Pancreas (tissue), 10 donors: ENCODE measurements at regions not wholly inside any gene's neighbourhood (a gene's known extent, or its start where the extent isn't known, plus 50 kb on each side); places are given as distances from the start of the nearest gene placed in this dataset.
A peak's percentile ranks its signal among the peaks of the same experiment; 100 is the strongest.

ENCODE experiments used
- ATAC-seq, 4 donors: fragments of 200-7000 bp; cut with Tn5 transposase; one replicate each; pipeline versions ENCODE4 v1.8.0 to v1.9.1; 2020; ENCODE audit warnings: mild to moderate bottlenecking in 4 of 4, moderate library complexity in 4 of 4
- DNase-seq, 6 donors: peaks; one replicate each; pipeline ENCODE4 v3.0.0-alpha.2; 2020
- FAIRE-seq: peaks from 2 replicates; lab custom pipeline; 2012; peaks lifted over from hg19 to GRCh38; lab: Jason Lieb, UNC
- H3K27ac ChIP-seq, 4 donors: fragments of 200-600 bp; sonication (generic); 1 replicate in 3 of 4; 2 replicates in 1 of 4; pipeline versions ENCODE4 v1.5.0 to v1.8.0; 2020
- H3K27me3 ChIP-seq, 4 donors: fragments of 200-600 bp; one replicate each; pipeline ENCODE4 v1.8.0; 2021
- H3K36me3 ChIP-seq, 3 donors: fragments of 200-600 bp; sonication (generic) in 1 of 3; one replicate each; pipeline versions ENCODE4 v1.5.0 to v1.8.0; 2020 to 2021
- H3K4me1 ChIP-seq, 3 donors: fragments of 200-600 bp; one replicate each; pipeline ENCODE4 v1.8.0; 2021
- H3K4me3 ChIP-seq, 4 donors: fragments of 200-600 bp; sonication (generic) in 2 of 4; one replicate each; pipeline versions ENCODE4 v1.5.0 to v1.8.0; 2020 to 2021
- H3K9me3 ChIP-seq, 4 donors: fragments of 200-600 bp; one replicate each; pipeline ENCODE4 v1.8.0; 2021
- CTCF ChIP-seq, 4 donors: fragments of 200-600 bp; sonication (generic) in 3 of 4; IDR thresholded peaks; one replicate each; pipeline versions ENCODE4 v1.5.0 to v1.8.0; 2021; ENCODE audit warnings: antibody characterized with exemption in 4 of 4
- WGBS, 2 donors: extraction: QIAGEN DNeasy Blood & Tissue Kit; methylation state at CpG; one replicate each; pipeline ENCODE4 v1.1.7; 2013; 5-methylcytosine and 5-hydroxymethylcytosine counted together
- intact Hi-C, 3 donors: fragments of 100-400 bp; cut with DNase I; formaldehyde crosslinking; loops; one replicate each; pipeline versions ENCODE4 v1.11.1 to v1.14.2; 2022
- donor health status: healthy with polysubstance abuse.
- donor health status: DM: no; HTN: no; CAD: no; lungs with moderate emphysema.
- donor health status: DM: no; HTN: no; CAD: no.
- donor health status: control.
- donor health status: control.
- donor health status: Bipolar disorder and iron deficiency.
- donor health status: DM: yes; HTN: yes; CAD: no.
- donor health status: DM: no; HTN: no; CAD: no.
- donor health status: DM: no; HTN: no; CAD: no.
- donor health status: DM: yes; HTN: yes; CAD: no.

DNA sequence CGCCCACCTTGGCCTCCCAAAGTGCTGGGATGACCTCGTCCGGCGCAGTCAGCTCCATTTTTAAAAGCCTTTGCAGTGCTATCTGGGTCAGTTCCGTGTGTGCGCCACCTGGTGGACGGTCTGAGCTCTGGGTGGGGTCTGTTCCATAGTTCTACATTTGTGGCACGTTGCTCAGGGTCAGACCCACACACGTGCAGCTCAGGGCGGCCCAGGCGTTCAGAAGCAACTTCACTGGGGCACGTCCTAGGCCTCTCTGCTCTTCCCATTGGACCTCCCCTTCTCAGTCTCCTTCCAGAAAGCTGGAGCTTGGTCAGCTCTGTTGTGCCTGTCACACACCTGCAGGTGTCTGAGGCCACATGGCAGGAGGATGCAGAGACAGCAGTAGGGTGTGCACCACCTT lies 137.9 kb downstream of the DNAJB6 start:
- no peak for ATAC-seq
- WGBS, 2 donors: 36 to 38% methylated on average over 12 of the region's 12 CpGs
- TF ChIP-seq CTCF (IDR thresholded peaks at IDR 0.05): no peak
- Histone ChIP-seq H3K9me3 (no peaks in the 10 kb centered on the region), H3K27ac (no peak overlapping the region), H3K36me3 (no peaks in the 10 kb centered on the region), H3K4me3 (no peak overlapping the region), H3K27me3 (no peaks in the 10 kb centered on the region), H3K4me1 (no peaks in the 10 kb centered on the region)
- peak in 1 of 6 donors; percentile 57 for DNase-seq
- FAIRE-seq: no peak
- intact Hi-C loops: no loop called here

GRCh38 chr7:157475095-157475494 lies 138.3 kb downstream of the DNAJB6 start:
- intact Hi-C loops: no loop called here
- no peaks in the 10 kb centered on the region for H3K9me3 ChIP-seq
- H3K4me3 ChIP-seq: no peak overlapping the region
- DNase-seq: no peak
- H3K4me1 ChIP-seq: no peaks in the 10 kb centered on the region
- FAIRE-seq: no peak
- no peak for ATAC-seq
- 48 to 60% methylated on average over 6 of the region's 6 CpGs for WGBS, 2 donors
- TF ChIP-seq CTCF (IDR thresholded peaks at IDR 0.05): no peak
- no peak overlapping the region for H3K27ac ChIP-seq
- H3K36me3 ChIP-seq: no peaks in the 10 kb centered on the region
- no peaks in the 10 kb centered on the region for H3K27me3 ChIP-seq

- H3K4me3 ChIP-seq: no peak overlapping the region
- FAIRE-seq (no peak), ATAC-seq (no peak), DNase-seq (peak in 1 of 6 donors; percentile 27)
- H3K36me3 ChIP-seq: no peaks in the 10 kb centered on the region
- WGBS, 2 donors: 68 to 84% methylated on average over 10 of the region's 10 CpGs
- no peak for TF ChIP-seq CTCF (IDR thresholded peaks at IDR 0.05)
- no peaks in the 10 kb centered on the region for H3K27me3 ChIP-seq
- no peaks in the 10 kb centered on the region for H3K4me1 ChIP-seq
- no peaks in the 10 kb centered on the region for H3K9me3 ChIP-seq
- intact Hi-C loops: no loop called here
- H3K27ac ChIP-seq: no peak overlapping the region
Observed at GRCh38 chr7:157475601-157476000, 138.8 kb downstream of the DNAJB6 start.

DNA sequence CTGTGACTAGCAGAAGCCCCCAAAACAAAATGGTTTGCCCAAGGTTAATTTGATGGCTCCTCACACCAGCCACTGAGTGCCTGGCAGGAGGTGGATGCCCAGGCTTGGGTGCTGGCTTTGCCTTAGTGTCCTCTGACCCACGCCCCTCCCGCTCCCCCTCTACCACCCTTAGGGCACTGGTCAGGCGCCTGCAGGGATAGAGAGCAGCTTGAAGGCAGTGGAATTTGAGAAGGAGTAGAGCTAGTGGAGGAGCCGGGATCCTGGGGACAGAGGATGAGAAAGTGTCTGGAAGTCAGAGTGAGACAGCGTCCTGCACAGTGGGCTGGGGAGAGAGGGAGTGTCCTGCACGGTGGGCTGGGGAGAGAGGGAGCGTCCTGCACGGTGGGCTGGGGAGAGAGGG lies 139.4 kb downstream of the DNAJB6 start:
- no peaks in the 10 kb centered on the region for H3K36me3 ChIP-seq
- WGBS, 2 donors: 50 to 59% methylated on average over 6 to 8 of the region's 8 CpGs
- DNase-seq: peak in 1 of 6 donors; percentile 30
- intact Hi-C loops: no loop called here
- no peak overlapping the region for H3K4me3 ChIP-seq
- no peak overlapping the region for H3K27ac ChIP-seq
- ATAC-seq: no peak
- no peaks in the 10 kb centered on the region for H3K27me3 ChIP-seq
- FAIRE-seq: no peak
- H3K9me3 ChIP-seq: no peaks in the 10 kb centered on the region
- TF ChIP-seq CTCF (IDR thresholded peaks at IDR 0.05): no peak
- H3K4me1 ChIP-seq: no peaks in the 10 kb centered on the region

- no peaks in the 10 kb centered on the region for H3K4me1 ChIP-seq
- no peak overlapping the region for H3K27ac ChIP-seq
- DNase-seq (peak in 1 of 6 donors; percentile 21), FAIRE-seq (no peak), ATAC-seq (no peak)
- intact Hi-C loops: no loop called here
- no peak overlapping the region for H3K4me3 ChIP-seq
- H3K27me3 ChIP-seq: no peaks in the 10 kb centered on the region
- TF ChIP-seq CTCF (IDR thresholded peaks at IDR 0.05): no peak
- WGBS, 2 donors: 76 to 80% methylated on average over 17 of the region's 17 CpGs
- H3K36me3 ChIP-seq: no peaks in the 10 kb centered on the region
- no peaks in the 10 kb centered on the region for H3K9me3 ChIP-seq
Observed at GRCh38 chr7:157476654-157477549, 140.1 kb downstream of the DNAJB6 start.
